ENCODE measurements at regions not wholly inside any gene's neighbourhood (a gene's known extent, or its start where the extent isn't known, plus 50 kb on each side); places are given as distances from the start of the nearest gene placed in this dataset.
"Not testable (repeated sequence)": the region's sequence is repeated elsewhere in the genome, so short reads cannot be mapped to it uniquely, and the experiment has no call there.

DNA sequence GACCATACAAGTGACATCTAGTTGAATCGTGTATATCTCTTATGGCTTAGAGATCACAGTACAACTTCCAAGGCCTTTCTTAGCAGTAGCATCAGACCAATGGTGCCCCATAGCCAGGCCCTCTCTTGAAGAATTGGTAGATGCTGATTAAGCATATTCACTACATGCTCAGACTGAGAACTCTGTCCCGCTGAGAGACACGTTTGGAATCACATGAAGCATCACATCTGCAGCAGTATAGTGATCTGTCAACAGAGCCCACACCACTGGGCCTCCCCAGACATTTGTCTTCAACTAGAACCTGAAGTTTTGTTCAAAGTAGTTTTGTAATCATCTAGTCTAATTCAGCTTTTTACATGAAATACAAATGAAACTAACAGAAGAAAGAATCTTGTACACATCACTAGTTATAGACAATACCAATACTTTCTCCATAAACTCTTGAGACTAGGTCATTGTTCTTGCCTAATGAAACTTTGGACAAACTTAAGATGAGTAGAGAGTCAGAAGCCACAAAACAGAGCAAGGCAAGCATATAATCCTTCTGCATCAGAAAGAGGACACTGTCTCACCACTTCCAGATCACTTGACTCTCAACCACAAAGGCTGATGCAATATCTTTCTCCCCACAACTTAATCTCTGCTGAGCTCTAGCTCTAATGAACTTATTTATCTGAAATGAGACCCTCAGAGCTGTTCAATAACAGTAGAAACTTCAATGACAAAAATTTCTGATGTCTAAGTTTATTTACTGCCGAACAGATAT is 182.7 kb downstream of the TBX18 start:
- peak; percentile 67 for DNase-seq (ENCODE audit: low spot score)

- no peak for DNase-seq (ENCODE audit: low spot score)
Measured at GRCh38 chr6:84579404-84579803, 185.0 kb downstream of the TBX18 start.

DNA sequence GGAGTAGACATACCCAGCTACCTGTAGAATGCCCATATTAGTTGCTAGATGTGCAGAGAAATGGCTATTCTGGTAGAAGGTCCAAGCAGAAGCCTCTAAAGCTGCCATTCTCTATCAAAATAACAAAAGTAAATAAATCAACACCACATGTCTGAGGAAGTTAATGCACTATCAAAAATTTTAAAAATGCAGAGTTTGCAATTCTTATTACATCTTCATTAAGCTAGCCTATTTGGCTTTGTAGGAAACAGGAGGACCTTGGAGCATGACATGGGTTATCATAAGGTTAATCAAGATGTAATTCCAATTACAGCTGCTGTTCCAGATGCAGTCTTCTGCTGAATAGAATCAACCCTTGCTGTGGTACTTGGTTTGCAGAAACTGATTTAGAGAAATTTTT is 188.4 kb downstream of the TBX18 start:
- DNase-seq (ENCODE audit: low spot score) = no peak

DNA sequence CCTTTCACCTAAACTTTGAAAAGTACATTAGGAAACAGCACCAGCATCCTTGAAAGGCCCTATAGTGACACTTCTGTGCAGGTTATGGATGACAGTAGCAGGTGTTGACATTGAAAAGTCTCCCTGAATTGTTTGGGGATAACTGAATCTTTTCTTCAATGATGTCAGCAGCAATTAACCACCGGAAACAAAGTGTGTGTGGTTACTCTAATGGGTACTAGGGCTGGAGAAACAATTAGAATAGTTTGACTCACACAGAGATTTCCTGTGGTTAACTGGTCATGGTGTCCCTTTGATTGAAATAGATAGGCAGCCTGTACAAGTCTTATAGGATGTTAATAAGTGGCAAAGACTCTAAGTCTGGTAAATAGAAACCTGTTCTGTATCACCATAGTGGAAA is 189.1 kb downstream of the TBX18 start:
- DNase-seq (ENCODE audit: low spot score) = peak; percentile 75

DNA sequence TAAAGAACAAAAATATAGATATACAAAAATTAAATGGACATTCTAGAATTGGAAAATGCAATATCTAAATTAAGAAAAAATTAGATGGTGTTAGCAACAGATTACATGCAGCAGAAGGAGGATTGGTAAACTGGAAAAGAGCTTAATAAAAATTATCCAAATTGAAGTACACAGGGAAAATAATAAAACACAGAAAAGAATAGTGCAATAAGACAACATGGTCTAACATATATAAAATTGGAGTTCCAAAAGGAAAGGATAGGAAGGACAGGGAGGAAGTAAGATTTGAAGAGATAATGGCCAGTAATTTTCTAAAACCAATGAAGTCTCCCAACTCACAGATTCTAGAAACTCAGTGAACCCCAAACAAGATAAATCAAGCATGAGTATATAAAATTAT is 194.5 kb downstream of the TBX18 start:
- DNase-seq (ENCODE audit: low spot score) = no peak

DNA sequence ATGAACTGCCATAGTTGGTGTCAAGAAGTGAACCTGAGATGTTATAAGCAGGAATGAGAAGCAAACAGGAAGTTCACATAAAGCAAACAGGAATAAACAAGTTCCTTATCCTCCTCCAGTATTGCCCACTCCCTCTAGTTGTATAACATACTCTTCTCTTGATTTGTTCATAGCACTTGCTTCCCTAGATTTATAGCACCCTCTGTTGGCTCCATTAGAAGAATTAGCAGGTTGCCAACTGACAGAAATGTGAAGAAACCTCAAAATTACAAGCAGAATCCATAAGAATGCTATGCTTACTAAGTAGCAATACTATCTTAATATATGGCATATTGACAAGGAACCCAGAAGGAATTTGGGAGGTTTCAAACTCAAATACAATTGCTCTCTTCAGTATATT is 195.4 kb downstream of the TBX18 start:
- peak; percentile 7 for DNase-seq (ENCODE audit: low spot score)

- DNase-seq (ENCODE audit: low spot score) = not testable (repeated sequence)
Measured at GRCh38 chr6:84565718-84566117, 198.7 kb downstream of the TBX18 start.

GRCh38 chr6:84560436-84561390 is 203.7 kb downstream of the TBX18 start:
- peak; percentile 74 for DNase-seq (ENCODE audit: low spot score)

DNA sequence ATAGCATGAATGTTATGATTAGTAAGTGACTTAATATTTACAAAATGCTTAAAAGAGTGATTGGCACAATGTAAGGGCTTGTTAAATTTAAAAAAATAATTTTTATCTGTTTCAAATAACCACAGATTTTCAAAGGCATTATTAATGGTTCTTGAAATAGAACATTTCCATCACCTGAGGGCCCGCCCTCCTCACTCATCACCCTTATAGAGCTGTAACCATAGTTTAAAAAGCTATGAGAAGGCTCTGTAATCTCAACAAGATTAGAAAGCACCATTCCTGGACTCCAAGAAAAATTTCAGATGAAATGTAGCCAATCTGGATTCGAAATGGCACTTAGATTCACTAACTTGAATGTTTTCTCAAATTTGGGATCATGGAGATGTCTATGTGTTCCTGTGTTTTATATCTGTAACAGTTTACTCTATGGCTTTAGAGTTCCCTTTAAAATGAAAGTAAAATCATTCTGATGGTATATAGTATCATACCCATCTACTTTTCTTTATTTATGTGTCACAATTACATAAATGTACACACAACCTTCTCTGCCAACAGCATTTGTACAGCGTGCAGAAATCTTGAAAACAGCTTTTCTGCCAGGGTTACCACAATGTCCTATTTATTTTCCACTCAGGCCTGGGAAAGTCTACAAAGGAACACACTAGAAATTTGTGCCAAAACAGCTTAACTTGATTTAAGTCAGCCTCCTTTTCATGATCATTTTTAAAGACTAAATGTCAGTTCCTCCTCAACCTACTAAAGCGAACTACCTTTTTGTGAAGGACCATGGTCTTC is 207.7 kb downstream of the TBX18 start:
- DNase-seq (ENCODE audit: low spot score) = no peak

DNA sequence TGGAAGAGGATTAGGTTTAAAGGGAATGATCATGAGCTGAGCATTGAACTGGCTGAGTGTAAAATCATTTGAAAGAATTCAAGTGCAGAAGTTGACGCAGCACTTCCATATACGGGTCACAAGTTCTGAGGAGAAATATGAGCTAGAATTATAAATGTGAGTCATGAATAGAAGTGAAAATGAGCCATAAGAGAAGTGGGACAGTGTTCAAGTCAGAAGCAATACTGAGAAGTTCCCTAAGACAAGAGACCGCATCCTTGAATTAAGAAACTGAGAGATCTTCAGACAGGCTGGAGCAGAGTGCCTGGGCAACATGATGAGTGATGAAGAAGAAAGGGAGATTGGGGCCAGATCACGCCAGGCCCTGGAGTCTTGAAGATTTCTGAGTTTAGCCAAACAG is 209.7 kb downstream of the TBX18 start:
- DNase-seq (ENCODE audit: low spot score) = no peak

- DNase-seq (ENCODE audit: low spot score) = no peak
Measured at GRCh38 chr6:84554074-84554473, 210.3 kb downstream of the TBX18 start.

- DNase-seq (ENCODE audit: low spot score) = no peak
Measured at GRCh38 chr6:84553527-84553926, 210.9 kb downstream of the TBX18 start.

DNA sequence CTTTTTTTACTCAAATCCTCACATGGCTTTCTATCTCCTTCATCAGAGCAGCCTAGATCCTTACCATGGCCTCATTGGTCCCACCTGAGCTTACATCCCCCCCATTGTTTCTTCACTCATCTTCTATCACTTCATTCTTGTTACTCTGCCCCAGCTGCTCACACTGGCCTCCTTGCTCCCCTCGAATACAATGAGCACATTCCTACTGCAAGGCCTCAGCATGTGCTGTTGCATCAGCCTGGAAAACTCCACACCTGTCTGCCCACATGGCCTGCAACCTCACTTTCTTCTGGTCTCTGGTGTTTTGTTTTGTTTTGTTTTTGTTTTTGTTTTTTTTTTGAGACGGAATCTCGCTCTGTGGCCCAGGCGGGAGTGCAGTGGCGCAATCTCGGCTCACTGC is 212.6 kb downstream of the TBX18 start:
- no peak for DNase-seq (ENCODE audit: low spot score)

GRCh38 chr6:84549917-84550316 is 214.5 kb downstream of the TBX18 start:
- no peak for DNase-seq (ENCODE audit: low spot score)

- DNase-seq (ENCODE audit: low spot score) = no peak
Measured at GRCh38 chr6:84547341-84547801, 217.0 kb downstream of the TBX18 start.

GRCh38 chr6:84546427-84546914 is 217.9 kb downstream of the TBX18 start:
- DNase-seq (ENCODE audit: low spot score) = no peak

- no peak for DNase-seq (ENCODE audit: low spot score)
Measured at GRCh38 chr6:84539122-84539856, 225.1 kb downstream of the TBX18 start.

DNA sequence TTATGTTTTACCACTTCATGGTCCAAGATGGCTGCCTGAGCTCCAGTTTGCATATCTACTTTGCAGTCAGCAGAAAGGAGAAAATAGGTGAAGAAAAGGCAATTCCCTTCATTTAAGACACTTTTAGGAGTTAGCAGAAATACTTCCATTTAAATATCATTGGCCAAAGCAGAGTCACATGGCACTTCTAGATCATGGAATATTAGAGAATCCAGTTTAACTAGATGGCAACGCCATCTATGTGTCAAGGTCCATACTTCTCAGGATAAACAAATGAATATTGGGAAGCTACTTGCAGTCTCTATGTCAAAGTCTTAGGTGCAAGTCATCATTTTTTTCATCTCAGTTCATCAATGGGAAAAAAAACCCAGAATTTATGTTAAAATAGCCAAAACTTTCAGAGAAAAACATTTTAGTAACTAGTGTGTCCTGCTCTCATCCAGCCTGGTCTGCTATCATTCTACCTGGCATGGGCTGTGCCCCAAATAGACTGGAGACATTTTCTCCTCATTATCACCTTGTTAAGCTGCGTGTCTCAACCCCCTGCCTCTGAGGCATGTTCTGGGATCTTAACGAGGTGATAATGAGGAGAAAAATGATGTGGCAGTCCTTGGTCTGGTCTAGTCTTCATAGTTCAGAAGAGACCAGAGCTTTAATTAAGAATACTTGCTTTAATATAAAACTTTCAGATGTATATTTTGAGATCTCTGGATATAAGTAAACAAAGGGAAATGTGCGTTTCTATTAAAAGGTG is 227.3 kb downstream of the TBX18 start:
- DNase-seq (ENCODE audit: low spot score) = no peak

DNA sequence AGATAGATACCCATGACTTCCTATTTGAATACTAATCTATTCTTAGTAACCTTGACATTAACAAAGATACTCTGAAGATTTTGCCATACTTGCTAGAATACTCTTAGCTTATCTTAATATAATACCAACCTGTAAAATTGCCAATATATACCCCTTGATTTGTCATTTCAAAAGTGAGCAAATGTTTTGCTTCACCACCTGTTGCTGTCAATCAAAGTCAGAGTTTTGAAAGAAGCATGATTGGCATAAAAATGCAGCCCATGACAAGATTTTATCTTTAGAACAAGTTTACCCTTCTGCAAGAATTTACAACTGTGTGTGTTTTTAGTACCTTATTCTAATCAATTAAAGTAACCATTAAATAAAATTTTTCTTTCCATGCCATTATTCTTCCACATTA is 236.2 kb downstream of the TBX18 start:
- DNase-seq (ENCODE audit: low spot score) = no peak

DNA sequence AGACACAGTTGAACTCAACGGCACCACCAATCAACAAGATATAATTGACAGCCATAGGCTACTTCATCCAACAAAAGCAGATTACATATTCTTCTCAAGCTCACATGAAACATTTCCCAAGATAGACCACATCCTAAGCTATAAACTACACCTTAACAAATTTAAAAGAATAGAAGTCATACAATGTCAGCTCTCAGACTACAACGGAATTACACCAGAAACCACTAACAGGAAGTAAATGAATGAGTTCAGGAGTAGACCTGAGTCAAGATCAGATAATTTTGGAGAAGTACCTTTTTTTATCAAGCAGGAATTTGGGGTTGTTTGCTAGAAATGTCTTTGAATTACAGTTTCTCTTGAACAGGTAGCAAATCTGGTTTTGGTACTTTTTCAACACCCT is 237.8 kb downstream of the TBX18 start:
- DNase-seq (ENCODE audit: low spot score) = no peak

DNA sequence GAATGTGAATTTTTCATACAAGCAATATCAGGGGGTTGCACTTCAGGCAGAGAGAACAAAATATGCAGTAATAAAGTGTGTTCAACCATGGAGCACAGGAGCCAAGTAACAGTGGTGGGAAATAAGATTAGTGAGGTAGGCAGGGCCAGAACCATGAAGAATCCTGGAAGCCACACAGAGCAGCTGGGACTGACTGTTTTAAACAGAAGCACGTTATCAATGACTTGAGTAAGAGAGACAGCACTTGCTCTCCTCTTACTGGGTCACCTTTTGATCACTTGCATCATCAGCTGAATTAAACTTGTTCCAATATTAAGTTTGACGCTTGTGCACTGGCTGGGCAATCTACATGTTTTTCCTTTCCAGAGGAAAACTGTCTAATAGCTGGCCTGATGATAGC is 238.5 kb downstream of the TBX18 start:
- DNase-seq (ENCODE audit: low spot score) = no peak

All from kidney tubule cell (primary cell).